Endodermal cell (in vitro differentiated cells): ENCODE measurements at regions not wholly inside any gene's neighbourhood (a gene's known extent, or its start where the extent isn't known, plus 50 kb on each side); places are given as distances from the start of the nearest gene placed in this dataset.

ENCODE experiments used
- DNase-seq: peaks from one replicate; pipeline ENCODE4 v3.0.0-alpha.2; 2017
- H3K27ac ChIP-seq: 2 replicates; pipeline ENCODE4 v1.5.1; 2013; ENCODE audit warnings: mild to moderate bottlenecking, low read depth, low read length, moderate library complexity
- H3K27me3 ChIP-seq: 2 replicates; pipeline ENCODE4 v1.6.1; 2013; ENCODE audit warnings: mild to moderate bottlenecking, low read length, moderate library complexity; ENCODE audit not compliant: insufficient read depth, control insufficient read depth, poor library complexity, severe bottlenecking
- H3K36me3 ChIP-seq: 2 replicates; pipeline ENCODE4 v1.7.0; 2013; ENCODE audit warnings: mild to moderate bottlenecking, low read length, moderate library complexity; ENCODE audit not compliant: control insufficient read depth, insufficient read depth
- H3K4me1 ChIP-seq: one replicate; pipeline ENCODE4 v1.7.0; 2013; ENCODE audit warnings: low read length; ENCODE audit not compliant: control insufficient read depth, insufficient read depth
- H3K4me3 ChIP-seq: 2 replicates; pipeline ENCODE4 v1.5.1; 2013; ENCODE audit warnings: mild to moderate bottlenecking, low read length, moderate library complexity
- H3K9ac ChIP-seq: 2 replicates; pipeline ENCODE4 v1.6.1; 2013; ENCODE audit warnings: mild to moderate bottlenecking, low read length, moderate library complexity; ENCODE audit not compliant: poor library complexity, severe bottlenecking; ENCODE audit errors: extremely low read depth
- H3K9me3 ChIP-seq: 2 replicates; pipeline ENCODE4 v1.6.1; 2013; ENCODE audit warnings: mild to moderate bottlenecking, low read length, moderate library complexity; ENCODE audit not compliant: control insufficient read depth
- H3K27ac Mint-ChIP-seq: 2 replicates; pipeline ENCODE4 v1.8.0; 2020; ENCODE audit warnings: mixed read lengths
- H3K27me3 Mint-ChIP-seq: 2 replicates; pipeline ENCODE4 v1.8.0; 2021; ENCODE audit warnings: mild to moderate bottlenecking, mixed read lengths; ENCODE audit not compliant: insufficient read depth
- H3K36me3 Mint-ChIP-seq: 2 replicates; pipeline ENCODE4 v1.8.0; 2020; ENCODE audit warnings: low read depth, mixed read lengths
- H3K4me1 Mint-ChIP-seq: 2 replicates; pipeline ENCODE4 v1.8.0; 2020; ENCODE audit warnings: mixed read lengths
- H3K4me3 Mint-ChIP-seq: 2 replicates; pipeline ENCODE4 v1.8.0; 2020; ENCODE audit warnings: mild to moderate bottlenecking, moderate library complexity, mixed read lengths
- H3K9me3 Mint-ChIP-seq: 2 replicates; pipeline ENCODE4 v1.8.0; 2020; ENCODE audit warnings: mild to moderate bottlenecking, mixed read lengths
- CTCF ChIP-seq: fragments of 200-600 bp; sonication (generic); conservative IDR thresholded peaks from 2 replicates; pipeline ENCODE4 v1.5.0; 2021; ENCODE audit warnings: antibody characterized with exemption, mild to moderate bottlenecking
- WGBS, 2 experiments: methylation state at CpG; one replicate each; pipeline versions ENCODE4 v1.1.5 to v1.1.7; 2013; ENCODE audit warnings: missing lambda C conversion rate in 2 of 2, mixed read lengths in 1 of 2; ENCODE audit not compliant: insufficient coverage in 1 of 2, insufficient read length in 1 of 2; 5-methylcytosine and 5-hydroxymethylcytosine counted together

DNA sequence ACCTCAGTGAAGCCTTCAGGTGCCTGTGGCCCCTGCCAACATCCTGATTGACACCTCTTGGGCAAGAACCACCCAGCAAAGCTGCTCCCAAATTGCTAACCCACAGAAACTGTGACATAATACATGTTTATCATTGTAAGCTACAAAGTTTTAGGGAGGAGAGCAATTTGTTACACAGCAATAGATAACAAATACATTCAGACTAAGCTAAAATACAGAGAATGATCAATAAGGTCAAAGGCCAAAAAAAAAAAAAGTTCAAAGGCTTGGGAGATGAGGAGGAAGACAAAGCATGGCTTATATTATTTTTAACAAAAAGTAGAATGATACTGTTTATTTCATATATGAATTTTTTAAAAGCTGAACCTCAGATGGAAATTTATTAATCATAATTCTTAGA lies 105.9 kb downstream of the ID4 start:
- Mint-ChIP-seq H3K27ac (no peak overlapping the region), H3K9me3 (peaks cover 25% of the 10 kb centered on the region), H3K27me3 (no peaks in the 10 kb centered on the region), H3K36me3 (no peaks in the 10 kb centered on the region), H3K4me1 (no peaks in the 10 kb centered on the region), H3K4me3 (no peak overlapping the region)
- TF ChIP-seq CTCF = no peak
- H3K4me1 ChIP-seq = no peaks in the 10 kb centered on the region
- no peaks in the 10 kb centered on the region for H3K36me3 ChIP-seq
- no peaks in the 10 kb centered on the region for H3K9me3 ChIP-seq
- DNase-seq = no peak
- no peak overlapping the region for H3K9ac ChIP-seq
- no peak overlapping the region for H3K27ac ChIP-seq
- H3K27me3 ChIP-seq = no peaks in the 10 kb centered on the region
- no peak overlapping the region for H3K4me3 ChIP-seq

DNA sequence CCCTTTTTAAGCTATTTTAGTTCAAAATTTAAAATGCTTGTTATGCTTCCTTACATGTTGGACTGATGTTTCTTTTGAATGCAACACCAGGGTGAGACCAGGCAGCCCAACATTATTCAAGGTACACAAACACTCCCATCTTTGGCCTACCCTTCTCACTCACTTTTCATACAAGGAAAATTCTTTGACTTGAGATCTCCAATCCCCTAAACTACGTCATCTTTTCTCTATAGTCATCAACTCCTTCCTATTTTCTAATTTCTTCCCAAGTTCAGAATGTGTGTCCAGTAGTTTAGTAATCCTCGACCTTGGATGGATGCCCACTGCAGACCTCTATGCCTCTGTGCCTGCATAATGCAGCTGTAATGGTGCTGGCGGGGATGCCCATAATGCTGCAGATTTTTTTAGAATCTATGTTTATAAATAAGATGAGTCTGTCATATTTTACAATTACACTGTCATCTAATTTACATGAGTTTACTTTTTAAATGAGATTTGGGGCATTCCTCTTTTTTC lies 108.7 kb downstream of the ID4 start:
- Histone ChIP-seq H3K4me3 (no peak overlapping the region), H3K27me3 (no peaks in the 10 kb centered on the region), H3K36me3 (no peaks in the 10 kb centered on the region), H3K4me1 (no peaks in the 10 kb centered on the region), H3K9me3 (no peaks in the 10 kb centered on the region), H3K9ac (no peak overlapping the region), H3K27ac (no peak overlapping the region)
- no peak overlapping the region for H3K4me3 Mint-ChIP-seq
- no peaks in the 10 kb centered on the region for H3K27me3 Mint-ChIP-seq
- no peaks in the 10 kb centered on the region for H3K4me1 Mint-ChIP-seq
- H3K9me3 Mint-ChIP-seq = peaks cover 21% of the 10 kb centered on the region
- DNase-seq = no peak
- no peaks in the 10 kb centered on the region for H3K36me3 Mint-ChIP-seq
- WGBS, 2 experiments = 99 to 100% methylated on average over 1 to 3 of the region's 3 CpGs
- no peak for TF ChIP-seq CTCF
- H3K27ac Mint-ChIP-seq = no peak overlapping the region

GRCh38 chr6:19949155-19949554 lies 112.0 kb downstream of the ID4 start:
- 100% methylated on average over 1 of the region's 1 CpG; no CpG with 5 or more reads in 1 of the 2 experiments for WGBS, 2 experiments
- H3K27me3 Mint-ChIP-seq = no peaks in the 10 kb centered on the region
- TF ChIP-seq CTCF = no peak

More at GRCh38 chr6:19949155-19949554, 112.0 kb downstream of the ID4 start:
- H3K4me3 Mint-ChIP-seq = no peak overlapping the region
- Histone ChIP-seq H3K27ac (no peak overlapping the region), H3K9ac (no peak overlapping the region), H3K36me3 (no peaks in the 10 kb centered on the region), H3K9me3 (peaks cover 9% of the 10 kb centered on the region), H3K27me3 (no peaks in the 10 kb centered on the region), H3K4me3 (no peak overlapping the region), H3K4me1 (no peaks in the 10 kb centered on the region)
- no peaks in the 10 kb centered on the region for H3K4me1 Mint-ChIP-seq
- DNase-seq = no peak
- H3K27ac Mint-ChIP-seq = no peak overlapping the region
- H3K36me3 Mint-ChIP-seq = no peaks in the 10 kb centered on the region
- H3K9me3 Mint-ChIP-seq = peaks cover 13% of the 10 kb centered on the region
